NCI-H1092 (cell line): ENCODE measurements at regions not wholly inside any gene's neighbourhood (a gene's known extent, or its start where the extent isn't known, plus 50 kb on each side); places are given as distances from the start of the nearest gene placed in this dataset.

ENCODE experiments used
- DNase-seq: peaks from one replicate; lab custom pipeline; 2025; lab: John Stamatoyannopoulos, UW

DNA sequence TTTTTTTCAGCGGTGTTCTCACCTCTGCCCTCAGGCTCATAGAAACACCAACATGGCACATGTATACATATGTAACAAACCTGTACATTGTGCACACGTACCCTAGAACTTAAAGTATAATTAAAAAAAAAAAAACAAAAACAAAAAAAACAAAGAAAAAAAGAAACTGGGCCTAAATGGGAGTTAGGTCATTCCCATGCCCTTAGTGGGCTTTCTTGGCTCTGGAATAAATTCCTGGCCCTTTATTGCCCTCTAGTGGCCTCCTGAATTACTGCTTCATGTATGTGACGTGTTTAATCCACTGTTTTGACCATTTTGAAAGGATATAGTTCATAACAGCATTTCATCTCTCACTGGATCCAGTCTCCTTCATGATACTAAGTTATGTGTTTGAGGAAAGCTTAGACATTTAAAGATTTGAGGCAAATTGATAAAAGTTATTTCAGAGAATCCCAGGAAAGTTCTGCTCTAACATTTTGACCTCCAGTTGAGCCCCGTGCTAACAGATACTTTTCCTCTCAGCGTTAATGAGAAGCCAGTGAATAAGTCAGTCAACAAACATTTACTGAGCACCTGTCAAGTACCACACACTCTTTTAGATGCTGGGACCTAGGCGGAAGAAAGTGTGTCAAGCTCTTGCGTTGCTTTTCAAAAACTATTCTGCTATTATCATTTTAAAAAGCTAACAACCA lies 54.7 kb upstream of the SYPL1 start:
- DNase-seq: peak; percentile 73

DNA sequence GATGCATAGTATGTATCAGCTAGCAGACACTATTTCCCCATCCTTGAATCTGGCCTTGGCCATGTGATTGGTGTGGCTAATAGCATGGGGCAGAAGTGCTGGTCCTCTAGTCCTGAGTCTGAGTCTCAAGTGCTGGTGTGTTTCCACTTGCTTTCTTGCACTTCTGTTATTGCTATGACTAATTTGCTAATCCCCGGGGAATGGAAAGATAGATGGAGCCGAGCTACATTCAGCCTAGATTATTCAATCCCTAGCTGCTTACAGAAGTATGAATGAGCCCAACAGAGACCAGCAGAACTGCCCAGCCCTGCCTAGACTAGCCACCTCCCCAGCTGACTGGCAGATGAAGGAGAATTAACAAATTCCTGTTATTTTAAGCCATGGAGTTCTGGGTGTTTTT lies 53.2 kb upstream of the SYPL1 start:
- DNase-seq: no peak

DNA sequence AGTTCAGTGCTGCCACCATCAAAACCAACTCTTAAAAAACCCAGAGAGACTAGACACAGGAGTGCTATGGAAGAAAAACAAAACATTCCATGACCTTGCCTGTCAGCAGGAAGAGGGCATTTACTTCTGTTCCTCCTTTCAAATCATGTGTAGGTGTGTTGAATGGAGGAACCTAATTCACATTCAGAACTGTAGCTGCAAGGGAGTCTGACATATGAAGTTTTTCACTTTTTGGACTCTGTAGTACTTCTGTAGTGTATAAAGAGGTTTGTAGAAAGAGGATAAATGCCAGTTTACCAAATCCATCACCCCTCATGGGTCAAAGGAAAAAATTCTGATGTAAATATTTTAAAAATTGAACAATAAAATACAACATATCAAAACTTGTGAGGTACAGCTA lies 51.1 kb upstream of the SYPL1 start:
- DNase-seq: no peak
